SK-N-MC (cell line): ENCODE measurements at regions not wholly inside any gene's neighbourhood (a gene's known extent, or its start where the extent isn't known, plus 50 kb on each side); places are given as distances from the start of the nearest gene placed in this dataset.

ENCODE experiments used
- EZH2 ChIP-seq: fragments of 200-600 bp; sonication (generic); IDR thresholded peaks from one replicate; pipeline ENCODE4 v1.6.1; 2017; ENCODE audit warnings: antibody characterized with exemption
- POLR2AphosphoS5 ChIP-seq: IDR thresholded peaks from 2 replicates; pipeline ENCODE4 v1.6.1; 2012; ENCODE audit warnings: mild to moderate bottlenecking, low read depth, low read length, borderline replicate concordance

DNA sequence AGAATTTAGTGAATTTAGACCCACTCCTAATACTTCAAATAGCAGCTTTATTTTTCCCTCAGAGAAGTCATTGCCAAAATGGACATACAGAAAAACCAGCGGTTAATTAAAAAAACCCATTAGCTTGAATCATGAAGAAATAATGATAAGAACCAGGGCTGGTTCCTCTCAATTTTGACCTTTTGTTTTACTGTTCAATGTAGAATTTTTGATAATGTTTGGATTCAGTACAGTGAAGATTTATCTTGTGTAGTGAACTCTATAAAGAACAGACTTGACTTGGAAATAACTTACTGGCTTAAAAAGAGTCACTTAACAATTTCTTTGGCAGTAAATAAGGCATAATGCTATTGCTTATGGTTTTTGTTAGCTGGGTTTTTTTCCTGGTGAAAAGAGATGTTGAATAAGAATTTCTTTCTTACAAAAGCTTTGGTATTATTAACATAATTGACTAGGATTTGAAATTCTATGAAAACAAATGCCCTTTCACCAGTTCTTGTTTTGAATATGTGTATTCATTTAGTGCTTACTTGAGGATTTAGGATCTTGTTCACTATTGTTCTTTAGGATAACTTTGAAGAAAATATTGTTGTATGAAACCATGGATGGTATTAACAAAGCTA, 73.4 kb upstream of the ITPRID2 start:
- TF ChIP-seq POLR2AphosphoS5 (no peak), EZH2 (no peak)
